SK-N-SH (cell line): ENCODE measurements at regions not wholly inside any gene's neighbourhood (a gene's known extent, or its start where the extent isn't known, plus 50 kb on each side); places are given as distances from the start of the nearest gene placed in this dataset.

Source experiments
- CTCF ChIA-PET: fragments of 300-600, 350-600 bp; formaldehyde crosslinking; extraction: SDS; loops from one replicate; lab custom pipeline; 2021; lab: Yijun Ruan, JAX
- POLR2A ChIA-PET: fragments of 350-600 bp; sonication (Branson Sonifier 250); formaldehyde crosslinking; extraction: SDS; loops from one replicate; lab custom pipeline; 2020; ENCODE audit warnings: antibody characterized with exemption, inconsistent platforms; lab: Yijun Ruan, JAX
- DNase-seq: peaks from one replicate; pipeline ENCODE4 v3.0.0; 2012
- H2AFZ ChIP-seq: fragments of 200-600 bp; sonication (generic); 2 replicates; pipeline ENCODE4 v1.8.1; 2016; ENCODE audit warnings: antibody characterized with exemption, mild to moderate bottlenecking, low read depth
- H3F3A ChIP-seq: fragments of 200-600 bp; sonication (generic); replicated peaks from 2 replicates; pipeline ENCODE3; 2016; ENCODE audit warnings: antibody characterized with exemption, mild to moderate bottlenecking; ENCODE audit not compliant: insufficient read depth
- H3K27ac ChIP-seq, 2 experiments: fragments of 200-500 bp in 1 of 2; fragments of 200-600 bp in 1 of 2; sonication (Bioruptor generic) in 1 of 2; sonication (generic), shearing (Covaris generic) in 1 of 2; 2 replicates each; pipeline versions ENCODE4 v1.5.1 to v1.6.1; 2014 to 2016; ENCODE audit warnings: low read depth in 2 of 2, inconsistent platforms in 1 of 2, low read length in 1 of 2, mild to moderate bottlenecking in 1 of 2, mixed read lengths in 1 of 2
- H3K27me3 ChIP-seq: fragments of 200-600 bp; sonication (generic), shearing (Covaris generic); 2 replicates; pipeline ENCODE4 v1.6.1; 2016; ENCODE audit warnings: mixed run types; ENCODE audit not compliant: insufficient read depth
- H3K36me3 ChIP-seq, 2 experiments: fragments of 200-500 bp in 1 of 2; fragments of 200-600 bp in 1 of 2; sonication (Bioruptor generic) in 1 of 2; sonication (generic) in 1 of 2; replicated peaks in 1 of 2; 2 replicates each; pipeline versions ENCODE3 to v1.5.1; 2014 to 2016; ENCODE audit warnings: low read length in 1 of 2, mild to moderate bottlenecking in 1 of 2; ENCODE audit not compliant: insufficient read depth in 2 of 2, control insufficient read depth in 1 of 2
- H3K4me1 ChIP-seq, 2 experiments: fragments of 200-500 bp in 1 of 2; fragments of 200-600 bp in 1 of 2; sonication (Bioruptor generic) in 1 of 2; sonication (generic), shearing (Covaris generic) in 1 of 2; 2 replicates each; pipeline versions ENCODE4 v1.5.1 to v1.6.1; 2014 to 2016; ENCODE audit warnings: low read depth in 1 of 2, low read length in 1 of 2, mixed run types in 1 of 2; ENCODE audit not compliant: insufficient read depth in 2 of 2, control insufficient read depth in 1 of 2
- H3K4me2 ChIP-seq: fragments of 200-600 bp; sonication (generic), shearing (Covaris generic); 2 replicates; pipeline ENCODE4 v1.6.1; 2017; ENCODE audit warnings: mixed run types
- H3K4me3 ChIP-seq, 2 experiments: fragments of 200-500 bp in 1 of 2; fragments of 200-600 bp in 1 of 2; sonication (Bioruptor generic) in 1 of 2; sonication (generic), shearing (Covaris generic) in 1 of 2; 2 replicates each; pipeline versions ENCODE4 v1.5.1 to v1.8.1; 2014 to 2016; ENCODE audit warnings: low read depth in 2 of 2, inconsistent platforms in 1 of 2, low read length in 1 of 2, mild to moderate bottlenecking in 1 of 2, mixed read lengths in 1 of 2, moderate library complexity in 1 of 2
- H3K79me2 ChIP-seq: fragments of 200-600 bp; sonication (generic); 2 replicates; pipeline ENCODE4 v1.8.1; 2017; ENCODE audit warnings: mild to moderate bottlenecking; ENCODE audit not compliant: insufficient read depth
- H3K9ac ChIP-seq: fragments of 200-600 bp; sonication (generic); 2 replicates; pipeline ENCODE4 v1.6.1; 2017; ENCODE audit warnings: mixed run types
- H3K9me2 ChIP-seq: fragments of 200-600 bp; sonication (generic); 2 replicates; pipeline ENCODE4 v1.6.1; 2017; ENCODE audit warnings: mixed run types
- H3K9me3 ChIP-seq: fragments of 200-600 bp; sonication (generic); 2 replicates; pipeline ENCODE4 v1.6.1; 2017; ENCODE audit warnings: mixed run types, mild to moderate bottlenecking, moderate library complexity
- H4K20me1 ChIP-seq: fragments of 200-600 bp; sonication (generic); 2 replicates; pipeline ENCODE4 v1.6.1; 2017; ENCODE audit warnings: mild to moderate bottlenecking, mixed run types; ENCODE audit not compliant: insufficient read depth
- CHD2 ChIP-seq: fragments of 150-350 bp; IDR thresholded peaks from 2 replicates; pipeline ENCODE4 v1.6.1; 2018; ENCODE audit warnings: low read length; ENCODE audit not compliant: partially characterized antibody
- EP300 ChIP-seq, 2 experiments: IDR thresholded peaks; 2 replicates each; pipeline versions ENCODE4 v1.4.0 to v1.6.1; 2012; ENCODE audit warnings: borderline replicate concordance in 1 of 2, low read depth in 1 of 2, low read length in 1 of 2
- EZH2phosphoT487 ChIP-seq: fragments of 200-600 bp; sonication (generic); IDR thresholded peaks from 2 replicates; pipeline ENCODE4 v1.6.1; 2017; ENCODE audit warnings: low read depth, mixed run types, mild to moderate bottlenecking, antibody characterized with exemption, moderate library complexity, borderline replicate concordance
- GABPA ChIP-seq: IDR thresholded peaks from 2 replicates; pipeline ENCODE4 v1.4.0; 2012; ENCODE audit warnings: low read depth, mild to moderate bottlenecking
- GATA2 ChIP-seq: sonication (generic); formaldehyde crosslinking; IDR thresholded peaks from 2 replicates; pipeline ENCODE4 v1.5.0; 2020; ENCODE audit warnings: mild to moderate bottlenecking, missing genetic modification reagents
- MAX ChIP-seq: IDR thresholded peaks from 2 replicates; pipeline ENCODE4 v1.4.0; 2012; ENCODE audit warnings: low read depth
- NRF1 ChIP-seq: IDR thresholded peaks from 2 replicates; pipeline ENCODE4 v1.6.1; 2012; ENCODE audit warnings: low read depth, mild to moderate bottlenecking, low read length
- RAD21 ChIP-seq: IDR thresholded peaks from 2 replicates; pipeline ENCODE4 v1.6.1; 2012; ENCODE audit warnings: mild to moderate bottlenecking, low read length
- RCOR1 ChIP-seq: fragments of 150-350 bp; IDR thresholded peaks from 2 replicates; pipeline ENCODE4 v1.6.1; 2017; ENCODE audit warnings: antibody characterized with exemption, low read length
- SMC3 ChIP-seq: IDR thresholded peaks from 2 replicates; pipeline ENCODE4 v1.6.1; 2012; ENCODE audit warnings: low read depth, low read length, improper control_type of control experiment
- TCF12 ChIP-seq: IDR thresholded peaks from 2 replicates; pipeline ENCODE4 v1.4.0; 2012
- TEAD4 ChIP-seq: IDR thresholded peaks from 2 replicates; pipeline ENCODE4 v1.4.0; 2012; ENCODE audit warnings: mild to moderate bottlenecking, borderline replicate concordance; ENCODE audit not compliant: insufficient read depth
- USF1 ChIP-seq: IDR thresholded peaks from 2 replicates; pipeline ENCODE4 v1.4.0; 2012; ENCODE audit warnings: low read depth, borderline replicate concordance
- ZBTB33 ChIP-seq: IDR thresholded peaks from 2 replicates; pipeline ENCODE4 v1.4.0; 2012; ENCODE audit warnings: low read depth, borderline replicate concordance
- TF ChIP-seq, protein P1 (sequence below): fragments of 150-350 bp; IDR thresholded peaks from 2 replicates; pipeline ENCODE4 v1.6.1; 2017; ENCODE audit warnings: antibody characterized with exemption, low read length, low read depth, borderline replicate concordance
- TF ChIP-seq, protein P2 (sequence below): fragments of 150-350 bp; IDR thresholded peaks from 2 replicates; pipeline ENCODE4 v1.6.1; 2016; ENCODE audit warnings: mild to moderate bottlenecking, low read depth, low read length

DNA sequence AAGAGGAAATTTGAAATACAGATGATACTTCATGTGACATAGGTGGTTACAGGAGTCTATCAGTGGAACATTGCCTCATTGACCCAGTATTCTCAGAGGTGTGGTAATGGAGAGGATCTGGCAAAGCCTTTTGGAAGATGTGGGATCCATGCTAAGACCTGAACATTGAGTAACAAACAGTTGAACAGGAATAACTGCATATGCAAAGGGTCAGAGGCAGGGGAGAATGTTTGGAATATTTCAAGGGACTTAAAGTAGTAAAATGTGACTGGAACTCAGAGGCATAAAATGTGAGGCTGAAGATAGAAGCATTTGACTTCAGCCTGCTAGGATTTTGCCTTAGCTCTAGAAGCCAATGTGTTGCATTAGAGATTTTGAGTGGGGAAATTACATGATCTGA is 300.2 kb upstream of the ETAA1 start:
- POLR2A ChIA-PET, result no interaction called here
- H3K4me1 ChIP-seq, result no peaks in the 10 kb centered on the region

More for the DNA sequence above, 300.2 kb upstream of the ETAA1 start:
- CTCF ChIA-PET, result no interaction called here
- no peak overlapping the region for H2AFZ ChIP-seq
- no peaks in the 10 kb centered on the region for H4K20me1 ChIP-seq
- no peaks in the 10 kb centered on the region for H3F3A ChIP-seq
- no peaks in the 10 kb centered on the region for H3K36me3 ChIP-seq
- no peak overlapping the region for H3K4me2 ChIP-seq
- no peak for DNase-seq
- no peaks in the 10 kb centered on the region for H3K79me2 ChIP-seq
- no peak overlapping the region for H3K27ac ChIP-seq
- TF ChIP-seq CHD2 (no peak), ZBTB33 (no peak), EP300 (IDR thresholded peaks at IDR 0.05; ENCODE audit: borderline replicate concordance in 1 of 2, low read depth in 1 of 2, low read length in 1 of 2) (no peak), SMC3 (no peak), NRF1 (no peak), GATA2 (CRISPR knock-in tag) (no peak), TCF12 (no peak), EZH2phosphoT487 (no peak), RAD21 (no peak), GABPA (no peak), USF1 (no peak), TEAD4 (no peak), RCOR1 (no peak), MAX (no peak)
- TF ChIP-seq, protein P1, sequence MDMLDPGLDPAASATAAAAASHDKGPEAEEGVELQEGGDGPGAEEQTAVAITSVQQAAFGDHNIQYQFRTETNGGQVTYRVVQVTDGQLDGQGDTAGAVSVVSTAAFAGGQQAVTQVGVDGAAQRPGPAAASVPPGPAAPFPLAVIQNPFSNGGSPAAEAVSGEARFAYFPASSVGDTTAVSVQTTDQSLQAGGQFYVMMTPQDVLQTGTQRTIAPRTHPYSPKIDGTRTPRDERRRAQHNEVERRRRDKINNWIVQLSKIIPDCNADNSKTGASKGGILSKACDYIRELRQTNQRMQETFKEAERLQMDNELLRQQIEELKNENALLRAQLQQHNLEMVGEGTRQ, result no peak
- TF ChIP-seq, protein P2, sequence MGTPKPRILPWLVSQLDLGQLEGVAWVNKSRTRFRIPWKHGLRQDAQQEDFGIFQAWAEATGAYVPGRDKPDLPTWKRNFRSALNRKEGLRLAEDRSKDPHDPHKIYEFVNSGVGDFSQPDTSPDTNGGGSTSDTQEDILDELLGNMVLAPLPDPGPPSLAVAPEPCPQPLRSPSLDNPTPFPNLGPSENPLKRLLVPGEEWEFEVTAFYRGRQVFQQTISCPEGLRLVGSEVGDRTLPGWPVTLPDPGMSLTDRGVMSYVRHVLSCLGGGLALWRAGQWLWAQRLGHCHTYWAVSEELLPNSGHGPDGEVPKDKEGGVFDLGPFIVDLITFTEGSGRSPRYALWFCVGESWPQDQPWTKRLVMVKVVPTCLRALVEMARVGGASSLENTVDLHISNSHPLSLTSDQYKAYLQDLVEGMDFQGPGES, result no peak
- no peaks in the 10 kb centered on the region for H3K9me3 ChIP-seq
- no peak overlapping the region for H3K4me3 ChIP-seq
- H3K27me3 ChIP-seq, result no peaks in the 10 kb centered on the region
- H3K9me2 ChIP-seq, result no peaks in the 10 kb centered on the region
- no peak overlapping the region for H3K9ac ChIP-seq
